ENCODE measurements at regions not wholly inside any gene's neighbourhood (a gene's known extent, or its start where the extent isn't known, plus 50 kb on each side); places are given as distances from the start of the nearest gene placed in this dataset.
"Not testable (repeated sequence)": the region's sequence is repeated elsewhere in the genome, so short reads cannot be mapped to it uniquely, and the experiment has no call there.

- TF ChIP-seq CTCF (conservative IDR thresholded peaks at IDR 0.05; ENCODE audit: low read depth, low read length) = no peak
- no peaks in the 10 kb centered on the region for H3K36me3 ChIP-seq (ENCODE audit: insufficient read depth)
- no peaks in the 10 kb centered on the region for H3K4me1 ChIP-seq (ENCODE audit: low read depth, poor library complexity, severe bottlenecking)
- no peak overlapping the region for H3K4me3 ChIP-seq (IDR thresholded peaks at IDR 0.05; ENCODE audit: insufficient read depth, low read depth, low read length)
- H4K20me1 ChIP-seq (ENCODE audit: insufficient read depth) = no peaks in the 10 kb centered on the region
- H3K79me2 ChIP-seq (ENCODE audit: insufficient read depth, low read depth) = no peaks in the 10 kb centered on the region
- H3K9ac ChIP-seq = no peak overlapping the region
- H3K27me3 ChIP-seq (ENCODE audit: insufficient read depth, low read depth) = no peaks in the 10 kb centered on the region
- no peak overlapping the region for H3K27ac ChIP-seq
- no peak overlapping the region for H3K4me2 ChIP-seq
- H2AFZ ChIP-seq (ENCODE audit: low read depth) = no peak overlapping the region
These were observed 1202.0 kb upstream of the ADGRB3 start for GRCh38 chr6:67433124-67433523.

GRCh38 chr6:67431076-67431475 lies 1204.0 kb upstream of the ADGRB3 start:
- Histone ChIP-seq H3K4me1 (ENCODE audit: low read depth, poor library complexity, severe bottlenecking) (no peaks in the 10 kb centered on the region), H3K27ac (no peak overlapping the region), H3K4me3 (IDR thresholded peaks at IDR 0.05; ENCODE audit: insufficient read depth, low read depth, low read length) (no peak overlapping the region), H2AFZ (ENCODE audit: low read depth) (no peak overlapping the region), H3K27me3 (ENCODE audit: insufficient read depth, low read depth) (no peaks in the 10 kb centered on the region), H4K20me1 (ENCODE audit: insufficient read depth) (no peaks in the 10 kb centered on the region), H3K36me3 (ENCODE audit: insufficient read depth) (no peaks in the 10 kb centered on the region), H3K9ac (no peak overlapping the region), H3K4me2 (no peak overlapping the region), H3K79me2 (ENCODE audit: insufficient read depth, low read depth) (no peaks in the 10 kb centered on the region)
- TF ChIP-seq CTCF (conservative IDR thresholded peaks at IDR 0.05; ENCODE audit: low read depth, low read length) = no peak

GRCh38 chr6:67426686-67427085 lies 1208.4 kb upstream of the ADGRB3 start:
- H3K27ac ChIP-seq; H3K4me2 ChIP-seq; H3K9ac ChIP-seq; H3K79me2 ChIP-seq (ENCODE audit: insufficient read depth, low read depth); H4K20me1 ChIP-seq (ENCODE audit: insufficient read depth); H3K27me3 ChIP-seq (ENCODE audit: insufficient read depth, low read depth); H3K36me3 ChIP-seq (ENCODE audit: insufficient read depth); H3K4me3 ChIP-seq (IDR thresholded peaks at IDR 0.05; ENCODE audit: insufficient read depth, low read depth, low read length); H2AFZ ChIP-seq (ENCODE audit: low read depth); H3K4me1 ChIP-seq (ENCODE audit: low read depth, poor library complexity, severe bottlenecking): not testable (repeated sequence)

GRCh38 chr6:67412035-67412434 lies 1223.0 kb upstream of the ADGRB3 start:
- H3K9ac ChIP-seq = no peak overlapping the region

GRCh38 chr6:67411036-67411435 lies 1224.0 kb upstream of the ADGRB3 start:
- Histone ChIP-seq H2AFZ (ENCODE audit: low read depth) (no peak overlapping the region), H3K4me1 (ENCODE audit: low read depth, poor library complexity, severe bottlenecking) (no peaks in the 10 kb centered on the region), H3K36me3 (ENCODE audit: insufficient read depth) (no peaks in the 10 kb centered on the region)

More at GRCh38 chr6:67412035-67412434, 1223.0 kb upstream of the ADGRB3 start:
- Histone ChIP-seq H3K4me3 (IDR thresholded peaks at IDR 0.05; ENCODE audit: insufficient read depth, low read depth, low read length) (no peak overlapping the region), H3K27ac (no peak overlapping the region), H4K20me1 (ENCODE audit: insufficient read depth) (no peaks in the 10 kb centered on the region), H3K36me3 (ENCODE audit: insufficient read depth) (no peaks in the 10 kb centered on the region), H2AFZ (ENCODE audit: low read depth) (no peak overlapping the region), H3K4me2 (no peak overlapping the region), H3K4me1 (ENCODE audit: low read depth, poor library complexity, severe bottlenecking) (no peaks in the 10 kb centered on the region), H3K79me2 (ENCODE audit: insufficient read depth, low read depth) (no peaks in the 10 kb centered on the region), H3K27me3 (ENCODE audit: insufficient read depth, low read depth) (no peaks in the 10 kb centered on the region)
- no peak for TF ChIP-seq CTCF (conservative IDR thresholded peaks at IDR 0.05; ENCODE audit: low read depth, low read length)

More at GRCh38 chr6:67411036-67411435, 1224.0 kb upstream of the ADGRB3 start:
- no peak overlapping the region for H3K27ac ChIP-seq
- no peak overlapping the region for H3K9ac ChIP-seq
- H4K20me1 ChIP-seq (ENCODE audit: insufficient read depth) = no peaks in the 10 kb centered on the region
- no peak overlapping the region for H3K4me3 ChIP-seq (IDR thresholded peaks at IDR 0.05; ENCODE audit: insufficient read depth, low read depth, low read length)
- H3K27me3 ChIP-seq (ENCODE audit: insufficient read depth, low read depth) = no peaks in the 10 kb centered on the region
- no peak for TF ChIP-seq CTCF (conservative IDR thresholded peaks at IDR 0.05; ENCODE audit: low read depth, low read length)
- no peak overlapping the region for H3K4me2 ChIP-seq
- H3K79me2 ChIP-seq (ENCODE audit: insufficient read depth, low read depth) = no peaks in the 10 kb centered on the region
